Testis (tissue), 2 donors: ENCODE measurements at regions not wholly inside any gene's neighbourhood (a gene's known extent, or its start where the extent isn't known, plus 50 kb on each side); places are given as distances from the start of the nearest gene placed in this dataset.

Experiments
- CTCF ChIP-seq, 3 experiments: fragments of 450-650 bp in 2 of 3; fragments of 200-600 bp in 1 of 3; sonication (generic) in 1 of 3; IDR thresholded peaks; one replicate each; pipeline ENCODE4 v1.5.1; 2016 to 2019; ENCODE audit warnings: antibody characterized with exemption in 3 of 3, mild to moderate bottlenecking in 2 of 3, moderate library complexity in 1 of 3
- POLR2A ChIP-seq: fragments of 450-650 bp; IDR thresholded peaks from one replicate; pipeline ENCODE4 v1.6.1; 2017; ENCODE audit warnings: antibody characterized with exemption, mild to moderate bottlenecking, moderate library complexity

GRCh38 chr7:8356071-8356470 lies 77.3 kb upstream of the NXPH1 start:
- TF ChIP-seq CTCF (IDR thresholded peaks at IDR 0.05), result no peak
- no peak for TF ChIP-seq POLR2A
